Testis (tissue), 2 donors: ENCODE measurements at regions not wholly inside any gene's neighbourhood (a gene's known extent, or its start where the extent isn't known, plus 50 kb on each side); places are given as distances from the start of the nearest gene placed in this dataset.

Experiments
- DNase-seq: peaks from one replicate; pipeline ENCODE4 v3.0.0-alpha.2; 2019
- H3K27ac ChIP-seq, 2 donors: fragments of 200-600 bp; sonication (generic); one replicate each; pipeline ENCODE4 v1.5.1; 2019
- H3K27me3 ChIP-seq: fragments of 200-600 bp; sonication (generic); one replicate; pipeline ENCODE4 v1.5.1; 2019
- H3K36me3 ChIP-seq: fragments of 200-600 bp; sonication (generic); one replicate; pipeline ENCODE4 v1.5.1; 2017; ENCODE audit warnings: low read depth; ENCODE audit errors: missing control alignments
- H3K4me1 ChIP-seq: fragments of 200-600 bp; sonication (generic); one replicate; pipeline ENCODE4 v1.5.1; 2019
- H3K4me3 ChIP-seq, 2 donors: fragments of 200-600 bp; sonication (generic); one replicate each; pipeline ENCODE4 v1.5.1; 2017 to 2019
- H3K9me3 ChIP-seq: fragments of 200-600 bp; sonication (generic); one replicate; pipeline ENCODE4 v1.5.1; 2017
- CTCF ChIP-seq, 3 experiments: fragments of 450-650 bp in 2 of 3; fragments of 200-600 bp in 1 of 3; sonication (generic) in 1 of 3; IDR thresholded peaks; one replicate each; pipeline ENCODE4 v1.5.1; 2016 to 2019; ENCODE audit warnings: antibody characterized with exemption in 3 of 3, mild to moderate bottlenecking in 2 of 3, moderate library complexity in 1 of 3
- POLR2A ChIP-seq: fragments of 450-650 bp; IDR thresholded peaks from one replicate; pipeline ENCODE4 v1.6.1; 2017; ENCODE audit warnings: antibody characterized with exemption, mild to moderate bottlenecking, moderate library complexity
- WGBS, 2 donors: methylation state at CpG; one replicate each; pipeline ENCODE4 v1.1.5; 2018; 5-methylcytosine and 5-hydroxymethylcytosine counted together
- intact Hi-C: fragments of 100-400 bp; cut with DNase I; formaldehyde crosslinking; loops from one replicate; pipeline ENCODE4 v1.15.1; 2023; ENCODE audit warnings: low total_unique reads

DNA sequence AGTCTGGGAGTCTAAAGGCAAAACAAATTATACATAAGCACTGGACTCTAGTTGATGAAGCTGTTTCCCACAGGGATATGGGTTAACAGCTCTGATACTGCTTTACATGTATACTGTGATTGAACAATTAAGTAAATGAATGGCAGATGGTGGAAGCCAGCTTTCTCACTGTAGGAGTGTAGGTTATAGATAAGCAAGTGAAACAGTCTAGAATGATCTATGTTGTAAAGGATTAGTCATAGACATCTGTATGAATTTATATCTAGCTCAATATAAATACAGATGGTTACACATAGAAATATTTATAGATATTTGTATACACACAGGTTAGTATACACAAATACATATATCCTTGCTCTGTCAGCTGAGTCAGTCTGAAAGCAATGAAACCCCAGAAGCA, 276.1 kb downstream of the PPARGC1A start:
- H3K9me3 ChIP-seq: no peaks in the 10 kb centered on the region
- TF ChIP-seq CTCF (IDR thresholded peaks at IDR 0.05): no peak
- no peak for TF ChIP-seq POLR2A
- H3K4me1 ChIP-seq: no peaks in the 10 kb centered on the region
- no peaks in the 10 kb centered on the region for H3K27me3 ChIP-seq
- intact Hi-C loops: no loop called here
- DNase-seq: no peak
- no peak overlapping the region for H3K4me3 ChIP-seq
- no peaks in the 10 kb centered on the region for H3K36me3 ChIP-seq
- no peak overlapping the region for H3K27ac ChIP-seq

DNA sequence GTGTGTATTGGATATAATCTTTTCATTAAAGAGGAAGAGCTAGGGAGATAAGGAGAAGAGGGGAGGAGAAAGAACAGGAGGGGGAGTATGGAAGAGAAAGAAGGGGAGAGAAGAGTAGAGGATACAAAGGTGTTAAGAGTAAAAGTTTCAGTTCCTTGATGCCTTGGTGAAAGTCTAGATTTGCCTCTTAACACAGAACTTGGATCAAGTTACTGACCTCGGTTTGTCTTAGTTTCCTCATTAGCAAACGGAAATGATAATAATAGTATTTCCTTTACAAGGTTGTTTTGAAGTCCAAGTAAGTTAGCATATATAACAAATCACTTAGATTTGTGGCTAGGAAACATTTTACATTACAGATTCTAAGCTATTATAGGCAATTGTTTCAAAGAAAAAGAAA, 287.1 kb downstream of the PPARGC1A start:
- Histone ChIP-seq H3K9me3 (no peaks in the 10 kb centered on the region), H3K27me3 (no peaks in the 10 kb centered on the region), H3K27ac (no peak overlapping the region), H3K4me3 (no peak overlapping the region), H3K4me1 (no peaks in the 10 kb centered on the region), H3K36me3 (no peaks in the 10 kb centered on the region)
- DNase-seq: no peak
- intact Hi-C loops: no loop called here
- WGBS, 2 donors: 22 to 30% methylated on average over 2 of the region's 2 CpGs
- TF ChIP-seq POLR2A: no peak

GRCh38 chr4:23594125-23594524, 295.7 kb downstream of the PPARGC1A start:
- Histone ChIP-seq H3K27ac (no peak overlapping the region), H3K27me3 (no peaks in the 10 kb centered on the region), H3K9me3 (no peaks in the 10 kb centered on the region), H3K4me1 (no peaks in the 10 kb centered on the region), H3K36me3 (no peaks in the 10 kb centered on the region), H3K4me3 (no peak overlapping the region)
- no peak for DNase-seq
- intact Hi-C loops: no loop called here
- WGBS, 2 donors: 64 to 76% methylated on average over 3 of the region's 3 CpGs
- TF ChIP-seq POLR2A (no peak), CTCF (IDR thresholded peaks at IDR 0.05) (no peak)

GRCh38 chr4:23590431-23590830, 299.4 kb downstream of the PPARGC1A start:
- Histone ChIP-seq H3K36me3 (no peaks in the 10 kb centered on the region), H3K27me3 (no peaks in the 10 kb centered on the region), H3K4me1 (no peaks in the 10 kb centered on the region), H3K4me3 (no peak overlapping the region), H3K9me3 (no peaks in the 10 kb centered on the region), H3K27ac (no peak overlapping the region)
- intact Hi-C loops: no loop called here
- 60 to 73% methylated on average over 2 of the region's 2 CpGs for WGBS, 2 donors
- DNase-seq: no peak
- TF ChIP-seq CTCF (IDR thresholded peaks at IDR 0.05) (no peak), POLR2A (no peak)

DNA sequence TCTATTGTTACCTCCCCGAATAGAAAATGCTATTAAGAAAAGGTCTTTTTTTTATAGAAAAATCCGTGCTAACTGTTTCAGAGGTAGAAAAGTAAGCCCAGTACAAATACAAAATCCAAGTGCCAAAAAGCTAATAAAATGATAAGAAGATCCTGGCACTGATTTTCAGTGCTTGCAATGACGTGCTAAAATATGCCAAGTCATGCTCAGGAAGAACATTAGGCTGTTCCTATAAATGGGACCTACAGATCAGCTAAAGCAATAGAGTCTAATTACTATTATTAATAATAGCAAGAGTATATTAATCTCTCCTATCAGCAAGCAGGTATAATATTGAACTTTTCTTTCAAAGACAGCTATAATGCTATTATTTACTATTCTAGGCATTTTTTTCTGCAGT, 305.8 kb downstream of the PPARGC1A start:
- DNase-seq: no peak
- no peaks in the 10 kb centered on the region for H3K36me3 ChIP-seq
- no peak for TF ChIP-seq POLR2A
- TF ChIP-seq CTCF (IDR thresholded peaks at IDR 0.05): no peak
- peaks cover 16% of the 10 kb centered on the region for H3K4me1 ChIP-seq
- H3K4me3 ChIP-seq: no peak overlapping the region
- WGBS, 2 donors: 36 to 41% methylated on average over 3 of the region's 3 CpGs
- H3K27ac ChIP-seq: no peak overlapping the region
- intact Hi-C loops: no loop called here
- H3K9me3 ChIP-seq: no peaks in the 10 kb centered on the region
- no peaks in the 10 kb centered on the region for H3K27me3 ChIP-seq
